Left kidney (tissue), 1 donor: ENCODE measurements at regions not wholly inside any gene's neighbourhood (a gene's known extent, or its start where the extent isn't known, plus 50 kb on each side); places are given as distances from the start of the nearest gene placed in this dataset.
"Not testable (repeated sequence)": the region's sequence is repeated elsewhere in the genome, so short reads cannot be mapped to it uniquely, and the experiment has no call there.

ENCODE experiments used
- DNase-seq: peaks from one replicate; pipeline ENCODE4 v3.0.0-alpha.2; 2013

DNA sequence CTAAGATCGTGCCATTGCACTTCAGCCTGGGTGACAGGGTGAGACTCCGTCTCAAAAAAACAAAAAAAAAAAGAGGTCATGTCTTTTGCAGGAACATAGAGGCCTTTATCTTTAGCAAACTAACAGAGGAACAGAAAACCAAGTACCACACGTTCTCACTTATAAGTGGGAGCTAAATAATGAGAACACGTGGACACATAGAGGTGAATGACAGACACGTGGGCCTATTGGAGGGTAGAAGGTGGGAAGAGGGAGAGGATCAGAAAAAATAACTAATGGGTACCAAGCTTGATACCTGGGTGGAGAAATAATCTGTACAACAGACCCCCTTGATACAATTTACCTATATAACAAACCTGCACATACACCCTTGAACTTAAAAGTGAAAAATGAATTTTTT lies 401.4 kb upstream of the NAALADL2 start:
- DNase-seq: no peak

DNA sequence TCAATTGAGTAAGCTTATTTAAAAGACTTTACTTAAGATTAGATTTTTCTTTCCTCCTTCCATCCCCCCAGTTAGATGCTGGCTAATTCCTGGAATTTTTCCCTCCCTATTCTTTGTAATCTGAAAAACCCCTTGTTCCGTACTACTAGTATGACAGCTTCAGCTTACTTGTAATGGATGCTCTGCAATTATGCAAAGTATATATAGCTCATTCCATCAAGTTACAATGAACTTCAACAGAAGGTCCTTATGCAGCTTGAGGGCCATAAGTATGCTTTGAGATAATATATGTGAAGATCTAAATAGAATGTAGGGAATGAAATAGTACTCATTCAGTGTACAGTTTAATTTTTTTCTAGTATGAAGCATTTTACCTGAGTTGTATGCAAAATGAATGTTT lies 398.3 kb upstream of the NAALADL2 start:
- no peak for DNase-seq

DNA sequence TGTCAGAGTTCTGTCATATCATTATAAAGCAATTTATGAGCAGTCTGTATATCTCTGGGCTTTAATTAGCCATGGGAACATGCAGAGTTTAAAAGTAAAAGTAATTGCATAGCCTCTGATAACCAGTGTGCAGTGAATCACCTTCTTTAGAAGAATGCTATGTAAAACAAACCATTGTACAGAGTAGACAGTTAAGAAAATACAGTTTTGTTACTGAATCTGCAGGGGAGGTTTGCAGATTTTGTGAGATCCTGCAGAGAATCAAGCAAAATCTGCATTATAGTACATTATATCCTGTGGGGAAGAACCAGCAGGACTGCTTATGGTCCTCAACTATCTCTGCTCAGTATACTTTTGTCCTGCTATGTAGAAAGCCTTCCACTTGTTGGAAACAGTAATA lies 396.2 kb upstream of the NAALADL2 start:
- DNase-seq: no peak

DNA sequence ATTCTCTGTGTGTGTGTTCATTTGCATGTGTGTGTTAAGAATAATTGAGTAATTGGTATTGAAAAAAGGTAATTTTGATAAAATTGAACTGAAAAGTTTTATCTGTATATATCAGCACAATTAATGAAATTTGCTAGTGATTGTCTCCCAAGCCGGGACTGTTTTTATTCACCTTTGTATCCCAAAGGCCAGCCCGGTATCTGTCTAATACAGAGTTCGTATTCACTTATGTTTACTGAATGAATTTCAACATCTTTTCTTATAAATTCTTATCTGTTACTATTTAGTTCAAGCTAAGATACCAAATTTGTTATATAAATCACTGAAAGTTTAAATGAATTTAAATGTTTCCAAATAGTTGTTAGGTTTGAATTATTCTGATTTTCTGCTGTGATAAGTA lies 394.0 kb upstream of the NAALADL2 start:
- no peak for DNase-seq

DNA sequence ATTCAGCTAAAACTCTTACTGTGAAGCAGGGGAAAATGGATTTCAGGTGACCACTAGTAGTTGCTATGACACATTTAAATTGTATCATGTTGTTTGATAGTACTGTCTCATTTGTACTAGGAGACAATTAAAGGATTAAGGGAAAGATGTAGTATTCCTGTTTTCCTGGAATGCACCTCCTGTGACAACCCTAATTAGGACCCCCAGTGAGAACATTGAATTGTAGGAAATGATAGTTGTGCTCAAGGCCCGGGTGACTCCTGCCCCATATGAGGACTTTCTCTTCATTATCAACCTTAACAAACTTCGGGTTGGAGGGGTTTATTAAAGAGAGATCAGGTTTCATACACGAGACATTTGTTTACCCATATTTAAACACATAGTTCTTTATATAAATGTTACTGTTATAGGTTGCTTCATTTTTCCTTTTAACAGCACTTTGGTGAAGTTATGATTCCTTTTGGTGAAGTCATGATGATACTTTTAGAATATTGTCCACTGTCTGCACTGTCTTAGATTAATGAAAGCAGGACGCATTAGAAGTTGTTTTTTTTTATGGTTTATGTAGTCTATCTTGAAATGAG lies 392.6 kb upstream of the NAALADL2 start:
- DNase-seq: no peak

DNA sequence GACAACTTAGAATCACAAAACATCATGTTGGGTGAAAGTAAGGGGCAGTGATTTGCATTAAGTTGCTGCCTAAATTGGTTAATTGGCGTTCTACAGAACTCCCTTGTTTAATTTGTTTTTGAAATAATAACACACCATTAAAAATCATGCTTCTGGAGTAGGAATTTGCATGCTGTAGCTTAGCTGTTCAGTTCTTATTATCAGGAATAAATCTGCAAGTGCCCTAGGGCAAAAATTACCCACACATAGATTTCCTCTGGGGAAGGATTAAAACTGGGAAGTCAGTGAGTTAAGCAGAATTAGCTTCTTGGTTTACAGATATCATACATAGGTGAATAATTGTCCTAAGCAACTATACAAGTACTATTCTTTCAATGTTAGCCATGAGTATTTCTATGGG lies 381.6 kb upstream of the NAALADL2 start:
- no peak for DNase-seq

DNA sequence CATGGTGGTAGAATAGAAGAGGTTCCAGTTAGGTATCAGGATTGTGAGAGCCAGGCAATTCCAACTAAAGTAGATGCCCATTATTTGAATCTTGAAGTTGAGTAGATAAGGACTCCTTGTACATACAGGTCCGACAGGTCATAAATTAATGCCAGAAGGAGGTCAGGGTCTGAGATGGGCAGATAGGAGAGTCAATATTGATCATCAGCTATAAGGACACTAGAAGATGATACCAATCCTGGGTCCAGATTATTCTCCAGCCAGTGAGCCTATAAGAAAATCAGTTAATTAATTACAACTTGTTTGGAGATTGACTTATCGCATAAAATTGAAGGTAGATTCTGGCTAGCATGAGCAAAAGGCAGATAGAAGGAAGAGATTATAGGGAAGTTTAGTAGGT lies 378.4 kb upstream of the NAALADL2 start:
- no peak for DNase-seq

DNA sequence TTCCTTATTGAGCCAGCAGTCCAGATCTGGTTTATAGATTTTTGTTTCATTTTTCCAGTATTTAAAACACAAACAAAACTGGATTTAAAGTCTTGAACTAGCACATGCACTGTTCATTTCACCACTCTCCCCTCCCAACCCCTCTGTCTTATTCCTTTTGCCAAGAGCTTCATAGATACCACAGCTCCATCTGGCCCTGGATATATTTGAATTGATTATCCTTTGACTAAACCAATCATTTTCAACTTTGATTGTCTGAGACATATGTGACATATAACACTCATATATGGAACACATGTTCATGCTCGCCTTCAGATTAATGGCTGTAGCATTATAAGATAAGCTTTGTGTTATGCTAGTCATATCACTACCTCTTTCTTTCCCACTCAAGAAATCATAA lies 376.6 kb upstream of the NAALADL2 start:
- DNase-seq: no peak

DNA sequence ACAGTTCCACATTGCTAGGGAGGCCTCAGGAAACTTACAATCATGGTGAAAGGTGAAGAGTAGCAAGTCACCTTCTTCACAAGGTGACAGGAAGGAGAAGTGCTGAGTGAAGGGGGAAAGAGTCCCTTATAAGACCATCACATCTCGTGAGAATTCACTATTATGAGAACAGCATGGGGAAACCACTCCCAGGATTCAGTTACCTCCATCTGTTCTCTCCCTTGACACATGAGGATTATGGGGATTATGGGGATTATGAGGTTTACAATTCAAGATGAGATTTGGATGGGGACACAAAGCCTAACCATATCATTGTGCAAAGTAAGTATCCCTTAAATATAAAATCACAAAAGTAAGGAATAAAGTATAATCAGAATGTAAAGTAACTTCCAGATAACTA lies 375.9 kb upstream of the NAALADL2 start:
- DNase-seq: no peak

DNA sequence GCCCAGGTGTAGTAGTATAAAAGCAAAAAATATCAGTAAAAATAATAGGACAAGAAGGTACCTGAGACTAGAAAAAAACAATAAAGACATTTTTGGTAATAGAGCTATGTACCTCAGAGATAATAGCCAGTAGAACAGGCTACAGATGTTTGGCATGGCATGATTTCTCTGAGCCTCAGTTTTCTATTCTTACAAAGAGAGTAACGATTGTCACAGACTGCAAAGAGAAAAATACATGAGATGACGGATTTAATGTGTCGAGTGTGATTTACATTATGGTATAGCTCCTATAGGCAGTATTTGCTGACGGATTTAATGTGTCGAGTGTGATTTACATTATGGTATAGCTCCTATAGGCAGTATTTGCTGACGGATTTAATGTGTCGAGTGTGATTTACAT lies 375.3 kb upstream of the NAALADL2 start:
- not testable (repeated sequence) for DNase-seq

DNA sequence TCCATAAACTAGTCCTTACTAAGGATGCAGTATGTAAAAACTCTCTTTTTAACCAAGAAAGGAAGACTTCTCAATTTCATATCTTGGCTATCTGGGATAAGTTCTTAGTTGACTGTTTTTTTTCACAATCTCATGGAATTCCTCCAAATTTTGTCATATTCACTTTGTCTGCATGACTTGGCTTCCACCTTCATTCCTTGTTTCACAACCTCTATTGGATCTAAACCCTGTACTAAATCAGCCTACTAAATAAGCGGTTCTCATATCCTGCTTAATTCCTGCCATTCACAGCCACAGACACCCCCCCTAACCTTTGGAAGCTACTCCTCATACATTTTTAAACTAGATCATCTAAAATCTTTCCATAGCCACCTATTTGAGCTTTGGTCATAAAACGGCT lies 370.6 kb upstream of the NAALADL2 start:
- no peak for DNase-seq

DNA sequence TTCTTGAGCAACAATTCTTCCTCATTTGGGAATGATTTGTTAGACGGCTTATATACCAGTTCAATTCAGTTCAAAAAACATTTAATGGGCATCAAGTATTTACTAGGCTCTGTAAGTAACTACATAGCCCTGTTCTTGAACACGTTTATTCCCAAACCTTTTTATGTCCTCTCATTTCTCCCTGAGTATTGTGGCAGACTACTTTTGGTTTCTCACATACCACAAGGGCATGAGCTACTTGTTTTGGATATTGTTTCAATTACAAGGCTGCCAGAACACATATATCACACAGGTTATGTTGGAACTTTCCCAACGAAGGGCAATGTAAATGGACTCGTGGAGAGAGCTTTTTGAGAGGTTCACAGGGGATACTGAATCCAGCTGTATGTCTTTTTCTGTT lies 363.8 kb upstream of the NAALADL2 start:
- no peak for DNase-seq

DNA sequence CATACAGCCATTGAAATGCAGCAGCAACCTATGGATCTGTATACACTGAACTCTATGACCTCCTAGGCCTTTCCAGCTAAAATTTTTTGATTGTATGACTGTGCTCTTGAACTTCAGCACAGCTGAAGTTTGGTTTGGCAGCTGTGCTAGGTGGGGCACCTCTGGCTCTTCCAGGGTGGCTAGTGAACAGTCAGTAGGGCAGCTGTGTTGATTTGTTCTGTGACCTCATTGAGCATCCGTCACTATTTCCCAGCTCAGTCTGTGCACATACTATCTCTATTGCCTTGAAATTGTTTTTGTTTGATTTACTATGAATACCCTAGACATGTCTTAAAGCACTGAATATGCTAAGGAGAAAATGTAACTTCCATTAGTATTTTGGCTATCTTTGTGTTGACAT lies 363.2 kb upstream of the NAALADL2 start:
- no peak for DNase-seq

DNA sequence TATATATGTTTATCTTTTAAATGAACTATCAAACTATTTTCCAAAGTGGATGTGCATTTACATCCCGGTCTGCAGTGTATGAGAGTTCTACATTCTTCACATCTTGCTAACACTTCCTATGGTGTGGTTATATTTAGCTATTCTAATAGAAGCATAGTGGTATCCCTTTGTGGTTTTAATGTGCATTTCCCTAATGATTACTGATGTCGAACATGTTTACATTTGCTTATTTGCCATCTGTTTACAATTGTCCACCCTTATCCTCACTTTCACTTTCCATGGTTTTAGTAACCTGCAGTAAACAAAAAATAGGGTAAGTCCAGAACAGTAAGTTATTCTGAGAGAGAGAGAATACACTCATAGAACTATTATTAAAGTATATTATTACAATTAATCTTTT lies 360.5 kb upstream of the NAALADL2 start:
- DNase-seq: no peak

DNA sequence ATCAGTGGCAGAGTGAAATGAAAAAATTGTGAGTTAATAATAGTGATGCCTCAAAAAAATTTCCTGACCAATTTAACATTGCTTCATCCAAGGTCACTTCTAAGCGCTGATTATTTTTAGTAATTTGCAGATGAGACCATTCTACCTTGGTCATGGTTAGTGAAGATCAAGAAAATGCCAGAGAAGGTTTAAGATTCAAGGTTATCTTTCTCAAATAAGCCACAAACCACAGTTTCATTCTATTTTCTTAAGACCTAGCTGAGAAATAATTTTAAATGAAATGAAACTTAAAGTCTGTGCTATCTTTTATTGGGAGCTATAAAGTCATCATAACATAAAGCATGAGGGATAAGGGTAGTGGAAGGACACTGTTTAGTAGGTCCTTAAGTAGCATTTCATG lies 353.9 kb upstream of the NAALADL2 start:
- DNase-seq: no peak

DNA sequence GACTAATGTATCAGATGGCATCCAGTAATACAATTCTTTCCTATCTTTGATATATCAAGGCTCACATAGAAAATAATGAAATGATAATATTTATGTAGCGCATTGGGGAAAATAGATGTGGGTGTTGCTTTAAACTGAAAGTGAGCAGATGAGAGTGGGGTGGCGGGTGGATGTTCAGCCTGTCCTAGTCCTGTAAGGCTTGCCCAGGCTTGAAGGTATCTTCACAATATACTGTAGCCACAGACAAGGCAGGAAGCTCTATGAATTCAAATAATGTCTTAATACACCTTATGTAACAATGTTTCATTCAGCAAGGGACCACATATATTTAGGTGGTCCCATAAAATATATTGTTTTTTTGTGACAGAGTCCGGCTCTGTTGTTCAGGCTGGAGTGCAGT lies 334.9 kb upstream of the NAALADL2 start:
- no peak for DNase-seq

DNA sequence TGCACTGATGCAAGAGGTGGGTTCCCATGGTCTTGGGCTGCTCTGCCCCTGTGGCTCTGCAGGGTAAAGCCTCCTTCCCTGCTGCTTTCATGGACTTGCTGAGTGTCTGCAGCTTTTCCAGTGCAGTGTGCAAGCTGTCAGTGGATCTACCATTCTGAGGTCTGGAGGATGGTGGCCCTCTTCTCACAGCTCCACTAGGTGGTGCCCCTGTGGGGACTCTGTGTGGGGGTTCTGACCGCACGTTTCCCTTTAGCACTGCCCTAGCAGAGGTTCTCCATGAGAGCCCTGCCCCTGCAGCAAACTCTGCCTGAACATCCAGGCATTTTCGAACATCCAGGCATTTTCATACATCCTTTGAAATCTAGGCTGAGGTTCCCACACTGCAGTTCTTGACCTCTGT lies 329.8 kb upstream of the NAALADL2 start:
- DNase-seq: no peak

DNA sequence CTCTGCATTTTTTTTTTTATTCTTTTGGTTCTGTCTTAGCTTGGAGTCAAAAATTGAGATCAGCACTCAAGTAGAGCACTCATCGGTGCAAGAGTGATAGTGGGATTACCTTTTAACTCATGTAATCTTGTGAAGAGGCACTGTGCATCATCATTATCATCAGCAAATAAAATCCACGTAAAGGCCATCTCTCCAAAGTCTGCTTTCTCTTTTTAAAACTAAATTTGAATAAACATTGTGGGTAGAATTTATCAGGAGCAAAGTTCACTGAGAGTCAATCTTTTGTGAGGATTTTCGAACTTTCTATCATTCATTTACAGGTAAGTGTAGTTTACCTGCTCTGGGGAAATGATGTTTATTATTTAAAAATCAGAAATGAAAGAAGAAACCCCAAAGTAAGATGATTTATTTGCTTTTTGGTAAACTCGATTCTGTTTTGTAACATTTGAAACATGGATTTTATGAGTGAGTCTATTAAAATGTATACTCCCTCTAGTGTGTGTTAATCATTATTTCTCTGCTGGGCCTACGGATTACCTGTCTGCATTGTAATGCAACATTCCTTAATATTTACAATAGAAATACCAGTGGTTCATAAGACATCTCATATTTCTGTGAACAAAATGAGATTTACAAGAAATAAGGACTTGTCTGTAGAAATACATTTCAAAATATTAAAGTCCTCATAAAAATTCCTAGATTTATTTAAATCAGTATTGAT lies 327.7 kb upstream of the NAALADL2 start:
- DNase-seq: no peak

DNA sequence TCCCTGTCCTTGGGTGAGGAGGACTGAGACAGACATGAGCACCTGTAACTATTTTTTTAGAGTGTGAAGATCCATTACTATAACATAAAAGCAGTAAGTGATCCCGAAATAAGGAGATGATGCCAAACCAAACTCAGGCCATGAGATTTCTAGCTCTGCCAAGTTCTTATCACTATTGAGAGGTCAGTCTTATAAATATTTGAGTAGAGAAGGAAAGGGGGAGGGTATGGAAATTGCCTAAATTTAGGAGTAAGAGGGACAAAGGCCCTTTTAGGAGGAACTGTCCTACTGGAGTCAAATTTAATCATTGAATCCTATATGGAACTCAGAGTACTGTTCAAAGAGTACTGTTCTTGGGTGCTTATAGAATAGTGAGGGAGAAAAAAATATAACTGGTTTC lies 326.9 kb upstream of the NAALADL2 start:
- no peak for DNase-seq

DNA sequence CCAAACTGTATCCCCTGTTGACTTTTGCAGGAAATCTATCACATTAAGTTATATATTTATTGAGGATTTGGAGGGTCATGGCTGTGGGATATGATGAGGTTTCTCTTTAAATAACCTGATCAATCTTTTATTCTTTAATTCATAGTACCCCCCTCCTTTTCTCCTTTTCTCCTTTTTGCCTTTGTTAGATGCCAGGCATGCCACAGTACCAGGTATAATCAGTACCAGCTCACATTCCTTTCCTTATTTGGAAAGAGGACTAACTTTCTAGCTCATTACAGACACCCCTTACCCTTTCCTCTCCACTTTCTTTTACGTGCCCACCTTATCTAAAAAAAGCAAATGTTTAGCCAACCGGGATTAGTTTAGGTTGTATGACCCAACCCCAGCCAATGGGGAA lies 326.4 kb upstream of the NAALADL2 start:
- DNase-seq: no peak

DNA sequence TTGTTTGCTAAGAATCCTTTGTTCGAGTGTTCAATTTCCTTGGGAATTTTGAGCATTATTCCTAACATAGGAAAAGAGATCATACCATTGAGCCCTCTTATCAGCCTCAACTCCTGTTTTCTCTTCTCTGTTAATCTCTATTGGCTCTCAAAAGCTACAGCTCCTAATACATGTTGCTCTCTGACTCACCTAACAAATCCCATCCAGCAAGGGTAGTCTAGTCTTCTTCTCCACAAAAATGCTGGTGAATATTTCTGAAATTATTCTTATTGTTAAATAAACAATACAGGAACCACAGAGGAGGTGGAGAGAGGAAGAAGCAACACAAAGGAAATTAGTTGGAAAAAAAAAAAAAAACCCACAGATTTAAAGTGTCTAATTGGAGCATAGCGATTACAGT lies 325.8 kb upstream of the NAALADL2 start:
- no peak for DNase-seq

DNA sequence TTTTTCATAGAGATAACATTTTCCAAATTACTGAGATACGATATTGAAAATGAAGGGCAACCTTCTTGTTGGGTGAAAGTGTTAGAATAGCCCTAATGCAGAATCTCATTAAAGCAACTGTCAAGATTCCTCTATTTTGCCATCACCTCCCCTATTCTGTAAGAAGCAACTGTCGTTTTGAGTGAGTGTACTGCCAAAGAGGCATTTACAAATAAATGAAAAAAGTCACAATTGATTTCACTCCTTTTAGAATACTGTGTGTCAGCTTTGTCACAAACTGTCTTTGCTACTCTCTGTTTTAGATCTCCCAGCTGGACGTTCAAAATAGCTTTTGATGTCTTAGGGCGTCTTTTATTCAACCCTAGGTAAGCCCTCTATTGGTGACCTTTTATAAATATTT lies 322.8 kb upstream of the NAALADL2 start:
- DNase-seq: no peak

DNA sequence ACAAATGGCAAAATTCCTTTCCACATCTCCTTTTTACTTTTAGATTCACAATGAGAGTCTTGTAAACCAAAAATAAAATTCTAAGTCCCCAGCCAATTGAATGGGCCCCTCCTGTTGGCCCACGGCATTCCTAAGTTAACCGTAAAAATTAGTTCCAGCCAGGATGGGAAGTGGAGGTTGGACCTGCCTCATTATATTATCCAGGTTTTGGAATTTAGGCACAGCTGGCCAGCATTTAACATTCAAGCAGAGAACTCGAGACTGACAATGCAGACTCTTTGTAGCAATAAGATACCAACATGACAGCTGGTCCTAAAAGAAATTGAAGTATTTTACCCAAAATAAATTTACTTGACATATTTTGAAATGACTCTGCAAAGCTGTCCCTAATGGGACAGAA lies 321.0 kb upstream of the NAALADL2 start:
- DNase-seq: no peak

DNA sequence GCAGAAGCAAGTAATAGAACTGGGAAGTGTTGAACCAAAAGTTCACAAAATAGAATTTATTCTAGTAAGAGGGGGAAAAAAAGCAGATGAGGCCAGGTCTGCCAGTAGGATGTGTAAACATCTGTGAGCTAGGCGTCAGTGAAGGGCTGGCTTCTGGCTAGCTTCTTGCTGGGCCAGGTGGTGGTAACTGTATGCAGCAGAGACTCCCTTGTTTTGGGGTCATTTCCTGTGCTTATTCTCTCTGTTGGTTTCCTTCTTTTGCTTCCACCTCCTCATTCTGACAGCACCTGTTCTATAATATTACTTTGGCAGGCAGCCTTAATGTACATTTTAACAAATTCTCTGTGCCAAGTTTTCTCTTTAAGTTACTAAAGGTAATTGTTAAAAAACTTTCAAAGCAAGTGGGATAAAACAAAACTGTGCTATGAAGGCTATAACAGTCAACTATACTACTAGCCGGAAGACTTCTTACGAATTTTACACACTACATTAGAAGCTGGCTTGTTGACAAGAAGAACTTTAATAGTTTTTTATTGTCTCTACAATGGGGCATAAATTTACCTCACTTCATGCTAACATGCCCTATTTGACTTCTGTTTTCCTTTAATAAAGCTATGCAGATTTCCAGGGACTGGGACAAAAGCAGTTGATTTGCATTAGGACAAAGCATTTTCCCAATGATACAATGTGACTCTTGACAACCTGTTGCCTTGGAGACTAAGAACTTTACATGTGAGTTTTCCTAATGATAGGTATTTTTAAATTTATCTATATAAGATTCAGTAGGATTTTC lies 318.8 kb upstream of the NAALADL2 start:
- DNase-seq: no peak
